A549 (cell line): ENCODE measurements at regions not wholly inside any gene's neighbourhood (a gene's known extent, or its start where the extent isn't known, plus 50 kb on each side); places are given as distances from the start of the nearest gene placed in this dataset.

Source experiments
- ESRRA ChIP-seq: fragments of 150-350 bp; IDR thresholded peaks from 2 replicates; pipeline ENCODE4 v1.6.1; 2014; ENCODE audit warnings: mild to moderate bottlenecking, low read length, borderline replicate concordance
- TF ChIP-seq, protein P1 (sequence below): IDR thresholded peaks from 2 replicates; pipeline ENCODE4 v1.6.1; 2012

DNA sequence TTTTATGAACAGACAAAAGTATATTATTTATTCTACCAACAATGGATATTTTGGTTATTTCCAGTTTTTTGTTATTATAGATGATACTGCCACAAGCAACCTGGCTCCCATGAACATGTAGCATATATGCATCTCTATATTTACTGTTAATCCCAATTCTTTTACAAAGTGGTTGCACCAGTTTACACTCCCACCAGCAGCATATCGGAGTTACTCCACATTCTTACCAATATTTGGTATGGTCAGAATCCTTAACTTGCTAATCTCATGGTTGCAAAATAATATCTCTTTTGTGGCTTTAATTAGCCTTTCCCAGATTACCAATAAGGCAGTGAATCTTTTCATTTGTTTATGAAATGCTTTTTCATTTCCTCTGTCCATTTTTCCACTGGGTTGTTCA, 137.6 kb upstream of the CDYL start:
- TF ChIP-seq, protein P1, sequence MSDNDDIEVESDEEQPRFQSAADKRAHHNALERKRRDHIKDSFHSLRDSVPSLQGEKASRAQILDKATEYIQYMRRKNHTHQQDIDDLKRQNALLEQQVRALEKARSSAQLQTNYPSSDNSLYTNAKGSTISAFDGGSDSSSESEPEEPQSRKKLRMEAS = no peak
- no peak for TF ChIP-seq ESRRA
